ENCODE measurements at regions not wholly inside any gene's neighbourhood (a gene's known extent, or its start where the extent isn't known, plus 50 kb on each side); places are given as distances from the start of the nearest gene placed in this dataset.

- DNase-seq (ENCODE audit: low spot score): no peak
These were observed 370.4 kb upstream of the TMPO start for GRCh38 chr12:98144953-98145352.

GRCh38 chr12:98146043-98146442, 369.3 kb upstream of the TMPO start:
- no peak for DNase-seq (ENCODE audit: low spot score)

- DNase-seq (ENCODE audit: low spot score): no peak
These were observed 368.9 kb upstream of the TMPO start for GRCh38 chr12:98146487-98146886.

- DNase-seq (ENCODE audit: low spot score): no peak
These were observed 366.1 kb upstream of the TMPO start for GRCh38 chr12:98149270-98149669.

- DNase-seq (ENCODE audit: low spot score): no peak
These were observed 365.6 kb upstream of the TMPO start for GRCh38 chr12:98149691-98150210.

- no peak for DNase-seq (ENCODE audit: low spot score)
These were observed 364.2 kb upstream of the TMPO start for GRCh38 chr12:98151105-98151590.

- DNase-seq (ENCODE audit: low spot score): no peak
These were observed 363.4 kb upstream of the TMPO start for GRCh38 chr12:98151984-98152383.

GRCh38 chr12:98154850-98155249, 360.5 kb upstream of the TMPO start:
- no peak for DNase-seq (ENCODE audit: low spot score)

- no peak for DNase-seq (ENCODE audit: low spot score)
These were observed 358.7 kb upstream of the TMPO start for GRCh38 chr12:98156697-98157096.

GRCh38 chr12:98162906-98163678, 352.3 kb upstream of the TMPO start:
- no peak for DNase-seq (ENCODE audit: low spot score)

GRCh38 chr12:98172304-98172703, 343.1 kb upstream of the TMPO start:
- DNase-seq (ENCODE audit: low spot score): no peak

GRCh38 chr12:98172801-98173200, 342.6 kb upstream of the TMPO start:
- no peak for DNase-seq (ENCODE audit: low spot score)

- DNase-seq (ENCODE audit: low spot score): no peak
These were observed 341.5 kb upstream of the TMPO start for GRCh38 chr12:98173773-98174427.

- DNase-seq (ENCODE audit: low spot score): no peak
These were observed 341.0 kb upstream of the TMPO start for GRCh38 chr12:98174428-98174809.

- DNase-seq (ENCODE audit: low spot score): no peak
These were observed 337.3 kb upstream of the TMPO start for GRCh38 chr12:98178126-98178525.

- DNase-seq (ENCODE audit: low spot score): no peak
These were observed 336.2 kb upstream of the TMPO start for GRCh38 chr12:98179151-98179550.

- DNase-seq (ENCODE audit: low spot score): no peak
These were observed 334.8 kb upstream of the TMPO start for GRCh38 chr12:98180603-98181002.

GRCh38 chr12:98182821-98183220, 332.6 kb upstream of the TMPO start:
- no peak for DNase-seq (ENCODE audit: low spot score)

- DNase-seq (ENCODE audit: low spot score): no peak
These were observed 329.8 kb upstream of the TMPO start for GRCh38 chr12:98185606-98186005.

GRCh38 chr12:98188650-98189077, 326.7 kb upstream of the TMPO start:
- no peak for DNase-seq (ENCODE audit: low spot score)

GRCh38 chr12:98194591-98194990, 320.8 kb upstream of the TMPO start:
- DNase-seq (ENCODE audit: low spot score): no peak

- DNase-seq (ENCODE audit: low spot score): no peak
These were observed 317.0 kb upstream of the TMPO start for GRCh38 chr12:98198261-98198982.

- no peak for DNase-seq (ENCODE audit: low spot score)
These were observed 306.6 kb upstream of the TMPO start for GRCh38 chr12:98208816-98209215.
